ENCODE measurements at regions not wholly inside any gene's neighbourhood (a gene's known extent, or its start where the extent isn't known, plus 50 kb on each side); places are given as distances from the start of the nearest gene placed in this dataset.
A peak's percentile ranks its signal among the peaks of the same experiment; 100 is the strongest.

DNA sequence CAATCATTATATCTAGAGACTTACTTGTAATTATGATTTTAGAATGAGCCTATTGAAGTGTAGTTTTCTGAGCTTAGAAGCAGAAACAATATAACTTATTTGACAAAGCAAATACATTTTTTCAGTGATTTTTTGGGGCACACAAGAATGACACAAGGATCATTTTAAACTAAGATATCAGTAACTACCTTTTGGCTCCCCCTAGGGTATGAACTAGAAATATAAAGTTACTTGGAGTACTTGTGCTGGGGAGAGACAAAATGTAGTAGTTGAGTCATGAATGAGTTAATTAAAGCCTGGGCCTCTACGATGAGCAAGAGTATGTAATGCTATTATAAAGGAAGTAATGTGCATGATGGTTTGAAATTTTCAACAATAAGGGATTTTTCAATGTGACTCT, 1244.1 kb upstream of the ACO1 start:
- TF ChIP-seq CTCF (IDR thresholded peaks at IDR 0.05): peak; percentile 34; the same call in 1 of the 2 replicates

DNA sequence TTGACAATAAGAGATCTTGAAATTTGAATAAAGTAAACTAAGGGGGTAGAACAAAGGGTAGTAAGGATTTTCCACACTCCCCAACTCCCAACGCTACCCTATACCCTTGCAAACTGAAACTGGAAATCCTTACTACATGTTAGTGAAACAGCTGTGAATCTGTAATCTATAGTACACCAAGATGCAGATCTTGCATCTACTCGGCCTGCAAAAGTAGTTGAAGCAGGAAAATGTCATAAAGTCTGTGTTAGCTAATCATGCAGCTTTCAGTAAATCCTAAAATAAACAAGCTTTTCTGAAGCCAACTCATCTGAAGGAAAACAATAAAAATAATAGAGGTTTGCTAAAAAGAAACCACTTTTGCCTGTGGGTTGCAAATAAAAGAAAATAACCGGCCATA, 1242.0 kb upstream of the ACO1 start:
- TF ChIP-seq CTCF (IDR thresholded peaks at IDR 0.05): no peak

DNA sequence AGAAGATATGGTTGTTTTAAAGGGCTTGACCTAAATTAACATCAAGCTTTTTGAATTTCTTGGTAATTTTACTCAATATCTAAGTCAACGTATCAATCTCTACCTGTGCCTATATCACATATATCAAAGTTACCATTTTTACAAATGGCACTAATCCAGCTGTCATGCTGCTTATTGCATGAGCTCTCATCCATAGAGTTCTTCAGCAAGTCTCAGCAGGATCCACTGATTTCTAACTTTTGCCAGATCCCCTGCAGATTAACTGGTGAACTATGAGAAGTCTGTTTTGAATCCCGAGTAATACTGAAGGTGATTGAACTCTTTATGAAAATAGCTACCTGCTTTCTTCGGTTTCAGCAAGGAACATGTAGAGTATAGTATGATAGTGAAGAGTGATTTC, 1239.8 kb upstream of the ACO1 start:
- TF ChIP-seq CTCF (IDR thresholded peaks at IDR 0.05): no peak

DNA sequence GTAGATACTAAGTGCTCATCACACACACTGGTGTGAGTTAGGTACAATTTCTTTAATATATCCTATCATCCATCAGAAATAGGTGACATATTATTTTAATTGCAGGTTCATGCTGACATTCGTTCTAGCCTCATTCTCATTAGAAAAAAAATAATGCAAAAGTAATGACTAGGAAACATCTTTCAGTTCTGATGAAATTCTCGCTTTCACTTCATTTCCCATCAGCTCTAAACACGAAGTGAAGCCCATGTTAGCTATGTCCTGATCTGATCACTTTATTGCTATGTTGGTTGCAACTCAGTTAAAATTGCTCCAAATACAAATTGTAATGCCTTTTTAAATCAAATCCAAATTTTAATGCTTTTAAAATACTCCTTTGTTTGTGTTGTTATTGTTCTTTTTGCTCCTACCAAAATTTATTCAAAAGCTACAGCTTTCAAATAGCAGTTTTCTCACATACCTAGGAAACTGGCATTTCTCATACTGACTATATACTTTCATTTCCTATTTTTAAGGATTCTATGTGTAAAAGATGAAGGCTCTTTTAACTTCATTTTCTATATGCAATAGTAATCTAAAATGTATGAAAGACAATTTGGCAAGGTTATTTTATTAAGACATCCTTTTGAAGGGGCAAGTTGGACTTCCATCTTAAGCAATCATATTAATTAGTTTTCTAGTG, 1237.8 kb upstream of the ACO1 start:
- no peak for TF ChIP-seq CTCF (IDR thresholded peaks at IDR 0.05)

DNA sequence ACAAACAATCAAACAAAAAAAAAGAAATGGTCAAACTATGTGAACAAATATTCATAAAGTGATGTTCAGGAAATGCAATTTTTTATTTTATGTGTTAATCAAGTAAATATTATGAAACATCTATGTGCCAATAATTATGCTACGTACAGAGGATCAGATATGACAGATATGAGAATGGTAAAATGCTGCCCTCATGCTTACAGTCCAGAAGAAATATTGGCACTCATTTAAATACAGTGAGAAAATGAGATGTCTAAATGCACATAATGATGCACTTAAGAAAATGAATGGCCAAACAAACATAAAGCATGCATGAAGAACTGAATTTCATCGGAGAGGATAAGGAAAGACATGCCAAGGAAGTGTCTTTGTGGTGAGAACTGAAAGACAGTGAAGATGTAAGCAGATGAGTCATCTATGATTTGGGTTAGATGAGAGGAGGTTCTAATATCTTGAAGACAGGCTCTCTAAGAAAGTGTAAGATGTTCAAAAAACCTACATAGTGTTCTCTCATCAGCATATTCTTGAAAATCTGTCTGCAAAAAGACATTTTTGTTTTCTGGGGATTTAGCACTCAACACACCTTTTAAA, 1231.1 kb upstream of the ACO1 start:
- no peak for TF ChIP-seq CTCF (IDR thresholded peaks at IDR 0.05)

DNA sequence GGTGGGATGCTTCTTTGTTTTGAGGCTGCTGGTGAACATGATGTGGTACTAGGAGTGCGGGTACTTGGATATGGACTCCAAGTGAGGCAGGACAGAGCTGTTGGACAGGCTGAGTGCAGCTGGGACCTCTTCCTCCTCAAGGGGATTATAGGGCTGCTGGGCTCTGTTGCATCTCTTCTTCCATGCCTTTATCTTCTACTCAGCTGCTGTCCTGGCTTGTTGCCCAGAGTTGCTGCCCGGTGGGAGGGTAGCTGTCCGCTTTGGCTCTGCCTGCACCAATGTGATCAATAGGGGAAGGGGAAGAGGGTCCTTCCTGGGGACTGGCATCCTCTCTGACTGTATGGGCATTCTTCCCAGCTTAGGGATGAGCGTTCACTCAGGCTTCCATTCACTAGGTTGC, 1217.9 kb upstream of the ACO1 start:
- no peak for TF ChIP-seq CTCF (IDR thresholded peaks at IDR 0.05)

- no peak for TF ChIP-seq CTCF (IDR thresholded peaks at IDR 0.05)
Observed at GRCh38 chr9:31168161-31168560, 1216.3 kb upstream of the ACO1 start.
